ENCODE measurements at regions not wholly inside any gene's neighbourhood (a gene's known extent, or its start where the extent isn't known, plus 50 kb on each side); places are given as distances from the start of the nearest gene placed in this dataset.
"Not testable (repeated sequence)": the region's sequence is repeated elsewhere in the genome, so short reads cannot be mapped to it uniquely, and the experiment has no call there.

DNA sequence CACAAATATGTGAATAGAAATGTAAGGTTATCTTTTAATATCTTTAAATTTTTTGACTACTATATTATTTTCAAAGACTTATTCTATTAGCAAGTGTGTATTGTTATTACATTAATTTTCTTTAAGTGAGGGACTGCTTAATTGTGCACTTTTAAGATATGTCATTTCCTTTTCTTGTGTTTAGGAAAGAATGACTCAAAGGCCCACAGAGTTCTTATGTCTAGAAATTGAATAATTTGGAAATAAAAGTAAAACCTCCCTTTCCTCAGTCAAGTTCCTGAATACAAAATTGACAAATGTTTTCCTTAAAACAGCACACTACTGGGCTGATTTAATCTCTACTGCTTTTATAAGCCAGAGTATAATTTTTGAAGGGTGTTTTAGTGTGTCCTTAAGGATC, 169.7 kb downstream of the TMEM47 start:
- Histone ChIP-seq H3K4me3 (no peak overlapping the region), H3K27me3 (no peaks in the 10 kb centered on the region), H3K9me3 (no peaks in the 10 kb centered on the region), H3K27ac (no peak overlapping the region), H3K36me3 (no peaks in the 10 kb centered on the region), H3K4me1 (no peaks in the 10 kb centered on the region)
- TF ChIP-seq POLR2AphosphoS5 (IDR thresholded peaks at IDR 0.05) (no peak), POLR2A (IDR thresholded peaks at IDR 0.05) (no peak), EP300 (IDR thresholded peaks at IDR 0.05) (no peak)
- TF ChIP-seq, protein P1, sequence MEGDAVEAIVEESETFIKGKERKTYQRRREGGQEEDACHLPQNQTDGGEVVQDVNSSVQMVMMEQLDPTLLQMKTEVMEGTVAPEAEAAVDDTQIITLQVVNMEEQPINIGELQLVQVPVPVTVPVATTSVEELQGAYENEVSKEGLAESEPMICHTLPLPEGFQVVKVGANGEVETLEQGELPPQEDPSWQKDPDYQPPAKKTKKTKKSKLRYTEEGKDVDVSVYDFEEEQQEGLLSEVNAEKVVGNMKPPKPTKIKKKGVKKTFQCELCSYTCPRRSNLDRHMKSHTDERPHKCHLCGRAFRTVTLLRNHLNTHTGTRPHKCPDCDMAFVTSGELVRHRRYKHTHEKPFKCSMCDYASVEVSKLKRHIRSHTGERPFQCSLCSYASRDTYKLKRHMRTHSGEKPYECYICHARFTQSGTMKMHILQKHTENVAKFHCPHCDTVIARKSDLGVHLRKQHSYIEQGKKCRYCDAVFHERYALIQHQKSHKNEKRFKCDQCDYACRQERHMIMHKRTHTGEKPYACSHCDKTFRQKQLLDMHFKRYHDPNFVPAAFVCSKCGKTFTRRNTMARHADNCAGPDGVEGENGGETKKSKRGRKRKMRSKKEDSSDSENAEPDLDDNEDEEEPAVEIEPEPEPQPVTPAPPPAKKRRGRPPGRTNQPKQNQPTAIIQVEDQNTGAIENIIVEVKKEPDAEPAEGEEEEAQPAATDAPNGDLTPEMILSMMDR (IDR thresholded peaks at IDR 0.05), result no peak
- ATAC-seq, result no peak

DNA sequence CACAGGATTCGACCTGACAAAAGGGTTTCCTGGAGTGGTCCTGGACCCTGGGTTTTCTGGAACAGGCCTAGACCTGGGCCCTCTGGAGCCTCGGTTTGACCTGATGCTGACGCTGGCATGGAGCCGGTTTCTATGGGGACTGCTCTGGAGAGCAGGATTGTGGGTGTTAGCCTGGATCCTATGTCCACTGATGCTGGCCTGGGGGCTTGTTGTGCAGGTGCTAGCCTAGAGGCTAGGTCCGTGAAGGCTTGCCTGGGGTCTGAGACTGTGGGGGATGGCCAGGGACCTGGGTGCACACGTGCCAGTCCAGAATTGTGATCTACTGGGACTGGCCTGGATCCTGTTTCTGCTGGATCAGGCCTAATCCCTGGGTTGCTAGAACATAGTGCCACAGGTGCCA, 173.1 kb downstream of the TMEM47 start:
- ATAC-seq, result no peak
- H3K4me1 ChIP-seq, result no peaks in the 10 kb centered on the region
- H3K4me3 ChIP-seq, result no peak overlapping the region
- no peaks in the 10 kb centered on the region for H3K9me3 ChIP-seq
- TF ChIP-seq POLR2AphosphoS5 (IDR thresholded peaks at IDR 0.05) (no peak), EP300 (IDR thresholded peaks at IDR 0.05) (no peak), POLR2A (IDR thresholded peaks at IDR 0.05) (no peak)
- TF ChIP-seq, protein P1 (IDR thresholded peaks at IDR 0.05), result no peak
- H3K27ac ChIP-seq, result no peak overlapping the region
- no peaks in the 10 kb centered on the region for H3K27me3 ChIP-seq
- WGBS, 2 donors (ENCODE audit: low coverage in 1 of 2), result no CpG with 5 or more reads among the region's 6 CpGs
- no peaks in the 10 kb centered on the region for H3K36me3 ChIP-seq

DNA sequence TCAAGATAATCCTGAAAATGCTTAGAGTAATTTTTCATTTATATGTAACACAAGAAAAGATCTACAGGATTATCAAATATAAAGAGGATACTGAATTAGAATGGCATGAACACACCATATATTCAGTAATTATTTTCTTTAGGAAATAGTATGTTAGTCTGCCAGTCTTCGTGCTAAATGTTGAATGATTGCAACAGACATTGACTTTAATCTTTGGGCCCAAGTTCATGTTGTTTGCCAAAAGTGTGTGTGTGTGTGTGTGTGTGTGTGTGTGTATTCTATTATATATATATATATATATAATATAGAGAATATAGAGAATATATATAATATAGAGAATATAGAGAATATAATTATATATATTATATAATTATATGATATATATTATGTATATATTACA, 186.6 kb downstream of the TMEM47 start:
- 63 to 100% methylated on average over 1 of the region's 1 CpG for WGBS, 2 donors (ENCODE audit: low coverage in 1 of 2)
- Histone ChIP-seq H3K36me3 (no peaks in the 10 kb centered on the region), H3K4me1 (no peaks in the 10 kb centered on the region), H3K27ac (no peak overlapping the region), H3K4me3 (no peak overlapping the region), H3K27me3 (no peaks in the 10 kb centered on the region), H3K9me3 (no peaks in the 10 kb centered on the region)
- no peak for ATAC-seq
- TF ChIP-seq EP300 (IDR thresholded peaks at IDR 0.05) (no peak), POLR2AphosphoS5 (IDR thresholded peaks at IDR 0.05) (no peak), POLR2A (IDR thresholded peaks at IDR 0.05) (no peak)
- TF ChIP-seq, protein P1 (IDR thresholded peaks at IDR 0.05), result no peak

DNA sequence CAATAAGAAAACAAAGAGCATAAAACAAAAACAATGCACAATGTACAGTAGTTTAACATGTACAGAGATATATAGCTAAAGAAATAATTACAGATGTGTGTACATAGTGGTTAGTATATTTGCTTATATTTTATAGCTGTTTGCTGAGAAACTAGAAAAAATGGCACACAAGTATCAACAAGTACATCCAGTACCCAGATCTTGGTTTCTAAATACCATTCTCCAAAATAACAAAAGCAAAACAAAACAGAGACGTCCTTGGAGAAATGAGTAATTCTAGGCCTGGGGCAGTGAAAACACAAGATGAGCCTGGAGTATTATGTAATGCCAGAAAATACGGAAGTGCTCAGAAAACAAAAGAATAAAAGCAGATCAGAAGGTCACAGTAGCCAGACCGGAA, 189.6 kb downstream of the TMEM47 start:
- ATAC-seq, result no peak
- H3K4me3 ChIP-seq, result no peak overlapping the region
- 37 to 52% methylated on average over 3 of the region's 3 CpGs for WGBS, 2 donors (ENCODE audit: low coverage in 1 of 2)
- no peak overlapping the region for H3K27ac ChIP-seq
- H3K4me1 ChIP-seq, result no peaks in the 10 kb centered on the region
- no peaks in the 10 kb centered on the region for H3K27me3 ChIP-seq
- no peaks in the 10 kb centered on the region for H3K36me3 ChIP-seq
- no peak for TF ChIP-seq POLR2A (IDR thresholded peaks at IDR 0.05)
- TF ChIP-seq, protein P1 (IDR thresholded peaks at IDR 0.05), result no peak
- no peak for TF ChIP-seq EP300 (IDR thresholded peaks at IDR 0.05)
- no peak for TF ChIP-seq POLR2AphosphoS5 (IDR thresholded peaks at IDR 0.05)
- no peaks in the 10 kb centered on the region for H3K9me3 ChIP-seq

DNA sequence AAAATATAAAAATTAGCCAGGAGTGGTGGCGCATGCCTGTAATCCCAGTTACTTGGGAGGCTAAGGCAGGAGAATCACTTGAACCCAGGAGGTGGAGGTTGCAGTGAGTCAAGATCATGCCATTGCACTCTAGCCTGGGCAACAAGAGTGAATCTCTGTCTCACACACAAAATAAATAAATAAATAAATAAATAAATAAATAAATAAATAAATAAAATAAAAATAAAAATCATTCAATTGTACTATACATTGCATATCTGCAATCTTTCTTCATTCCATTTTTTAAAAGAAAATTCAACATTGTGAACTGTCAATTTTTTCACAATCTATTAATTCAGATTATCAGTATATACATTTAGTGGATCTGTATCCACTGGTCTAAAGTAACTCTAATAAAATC, 193.9 kb downstream of the TMEM47 start:
- ATAC-seq, result not testable (repeated sequence)
- WGBS, 2 donors (ENCODE audit: low coverage in 1 of 2), result 83% methylated on average over 1 of the region's 1 CpG; no CpG with 5 or more reads in 1 of the 2 donors

DNA sequence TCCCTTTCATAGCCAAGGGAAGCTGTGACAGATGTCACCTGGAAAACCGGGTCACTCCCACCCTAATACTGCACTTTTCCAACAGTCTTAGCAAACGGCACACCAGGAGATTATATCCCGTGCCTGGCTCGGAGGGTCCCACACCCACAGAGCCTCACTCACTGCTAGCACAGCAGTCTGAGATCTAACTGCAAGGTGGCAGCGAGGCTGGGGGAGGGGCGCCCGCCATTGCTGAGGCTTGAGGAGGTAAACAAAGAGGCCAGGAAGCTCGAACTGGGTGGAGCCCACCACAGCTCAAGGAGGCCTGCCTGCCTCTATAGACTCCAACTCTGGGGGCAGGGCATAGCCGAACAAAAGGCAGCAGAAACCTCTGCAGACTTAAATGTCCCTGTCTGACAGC, 199.2 kb downstream of the TMEM47 start:
- H3K27me3 ChIP-seq, ATAC-seq, H3K9me3 ChIP-seq, H3K36me3 ChIP-seq, H3K4me3 ChIP-seq, H3K27ac ChIP-seq, H3K4me1 ChIP-seq: not testable (repeated sequence)
- WGBS, 2 donors (ENCODE audit: low coverage in 1 of 2), result 70% methylated on average over 2 of the region's 9 CpGs; no CpG with 5 or more reads in 1 of the 2 donors

More for the DNA sequence above, 193.9 kb downstream of the TMEM47 start:
- H3K9me3 ChIP-seq, H3K4me1 ChIP-seq, H3K27me3 ChIP-seq, H3K36me3 ChIP-seq, H3K4me3 ChIP-seq, H3K27ac ChIP-seq: not testable (repeated sequence)
